WTC11 (cell line): ENCODE measurements at regions not wholly inside any gene's neighbourhood (a gene's known extent, or its start where the extent isn't known, plus 50 kb on each side); places are given as distances from the start of the nearest gene placed in this dataset.

Experiments used
- ATAC-seq: fragments of 200-7000 bp; cut with Tn5 transposase; 2 replicates; pipeline ENCODE4 v1.10.0; 2021; ENCODE audit warnings: mild to moderate bottlenecking, moderate library complexity
- CTCF ChIA-PET: fragments of 300-600 bp; sonication (Branson Sonifier 250); formaldehyde crosslinking; loops from one replicate; lab custom pipeline; 2021; ENCODE audit warnings: antibody characterized with exemption; lab: Charles Lee
- POLR2A ChIA-PET: fragments of 350-600 bp; sonication (Branson Sonifier 250); formaldehyde crosslinking; loops from one replicate; lab custom pipeline; 2021; ENCODE audit warnings: antibody characterized with exemption; lab: Charles Lee
- DNase-seq: peaks from one replicate; pipeline ENCODE4 v3.0.0; 2021; ENCODE audit warnings: low spot score
- H3K27ac Mint-ChIP-seq: 2 replicates; pipeline ENCODE4 v1.8.0; 2021; ENCODE audit warnings: mixed read lengths
- H3K27me3 Mint-ChIP-seq: 2 replicates; pipeline ENCODE4 v1.8.0; 2021; ENCODE audit warnings: low read depth, mild to moderate bottlenecking, moderate library complexity, mixed read lengths
- H3K36me3 Mint-ChIP-seq: 2 replicates; pipeline ENCODE4 v1.8.0; 2021; ENCODE audit warnings: mixed read lengths
- H3K4me1 Mint-ChIP-seq: 2 replicates; pipeline ENCODE4 v1.8.0; 2022; ENCODE audit warnings: mixed read lengths
- H3K4me3 Mint-ChIP-seq: 2 replicates; pipeline ENCODE4 v1.8.0; 2021; ENCODE audit warnings: mild to moderate bottlenecking, moderate library complexity, mixed read lengths
- H3K9me3 Mint-ChIP-seq: 2 replicates; pipeline ENCODE4 v1.8.0; 2021; ENCODE audit warnings: mixed read lengths
- AR ChIP-seq: fragments of 250-450 bp; sonication (Bioruptor Pico); IDR thresholded peaks from 2 replicates; pipeline ENCODE4 v1.9.0; 2021; ENCODE audit warnings: mild to moderate bottlenecking
- CREB1 ChIP-seq: sonication (generic); formaldehyde crosslinking; IDR thresholded peaks from 2 replicates; pipeline ENCODE4 v1.8.0; 2023; ENCODE audit warnings: mild to moderate bottlenecking, missing genetic modification reagents
- E2F1 ChIP-seq: sonication (generic); formaldehyde crosslinking; IDR thresholded peaks from 2 replicates; pipeline ENCODE4 v1.8.0; 2022; ENCODE audit warnings: mild to moderate bottlenecking, missing genetic modification reagents
- FOXJ3 ChIP-seq: sonication (generic); formaldehyde crosslinking; IDR thresholded peaks from 2 replicates; pipeline ENCODE4 v1.9.0; 2021; ENCODE audit warnings: missing genetic modification reagents, mild to moderate bottlenecking, borderline replicate concordance
- FOXK1 ChIP-seq: sonication (generic); formaldehyde crosslinking; IDR thresholded peaks from 2 replicates; pipeline ENCODE4 v1.8.0; 2022; ENCODE audit warnings: mild to moderate bottlenecking, moderate library complexity, missing genetic modification reagents
- KAT7 ChIP-seq: sonication (generic); formaldehyde crosslinking; IDR thresholded peaks from 2 replicates; pipeline ENCODE4 v1.8.1; 2023; ENCODE audit warnings: missing genetic modification reagents, mild to moderate bottlenecking, borderline replicate concordance
- NR2C2 ChIP-seq: sonication (generic); formaldehyde crosslinking; IDR thresholded peaks from 2 replicates; pipeline ENCODE4 v1.8.0; 2022; ENCODE audit warnings: mild to moderate bottlenecking, missing genetic modification reagents
- OVOL2 ChIP-seq: fragments of 250-450 bp; sonication (Bioruptor Pico); IDR thresholded peaks from 2 replicates; pipeline ENCODE4 v1.9.0; 2021; ENCODE audit warnings: mild to moderate bottlenecking, borderline replicate concordance
- SOX15 ChIP-seq: fragments of 250-450 bp; sonication (Bioruptor Pico); IDR thresholded peaks from 2 replicates; pipeline ENCODE4 v1.9.0; 2021; ENCODE audit warnings: mild to moderate bottlenecking
- SP1 ChIP-seq: sonication (generic); formaldehyde crosslinking; conservative IDR thresholded peaks from 2 replicates; pipeline ENCODE4 v1.8.1; 2022; ENCODE audit warnings: missing genetic modification reagents
- TCF7 ChIP-seq: sonication (generic); formaldehyde crosslinking; IDR thresholded peaks from 2 replicates; pipeline ENCODE4 v1.8.0; 2022; ENCODE audit warnings: mild to moderate bottlenecking, low read depth, missing genetic modification reagents, moderate library complexity
- TEAD4 ChIP-seq: sonication (generic); formaldehyde crosslinking; IDR thresholded peaks from 2 replicates; pipeline ENCODE4 v1.8.0; 2022; ENCODE audit warnings: mild to moderate bottlenecking, missing genetic modification reagents
- USF1 ChIP-seq: sonication (generic); formaldehyde crosslinking; IDR thresholded peaks from 2 replicates; pipeline ENCODE4 v1.8.0; 2022; ENCODE audit warnings: mild to moderate bottlenecking, missing genetic modification reagents
- ZNF232 ChIP-seq: sonication (generic); formaldehyde crosslinking; IDR thresholded peaks from 2 replicates; pipeline ENCODE4 v1.8.0; 2022; ENCODE audit warnings: mild to moderate bottlenecking, missing genetic modification reagents
- ZNF416 ChIP-seq: fragments of 250-450 bp; sonication (Bioruptor Pico); IDR thresholded peaks from 2 replicates; pipeline ENCODE4 v1.9.0; 2021; ENCODE audit warnings: mild to moderate bottlenecking, inconsistent platforms
- ZNF532 ChIP-seq: fragments of 250-450 bp; sonication (Bioruptor Pico); IDR thresholded peaks from 2 replicates; pipeline ENCODE4 v1.9.0; 2021; ENCODE audit warnings: mild to moderate bottlenecking, borderline replicate concordance
- TF ChIP-seq, protein P1 (sequence below): fragments of 250-450 bp; sonication (Bioruptor Pico); IDR thresholded peaks from 2 replicates; pipeline ENCODE4 v1.9.0; 2021; ENCODE audit warnings: moderate library complexity, mild to moderate bottlenecking, inconsistent platforms, borderline replicate concordance

DNA sequence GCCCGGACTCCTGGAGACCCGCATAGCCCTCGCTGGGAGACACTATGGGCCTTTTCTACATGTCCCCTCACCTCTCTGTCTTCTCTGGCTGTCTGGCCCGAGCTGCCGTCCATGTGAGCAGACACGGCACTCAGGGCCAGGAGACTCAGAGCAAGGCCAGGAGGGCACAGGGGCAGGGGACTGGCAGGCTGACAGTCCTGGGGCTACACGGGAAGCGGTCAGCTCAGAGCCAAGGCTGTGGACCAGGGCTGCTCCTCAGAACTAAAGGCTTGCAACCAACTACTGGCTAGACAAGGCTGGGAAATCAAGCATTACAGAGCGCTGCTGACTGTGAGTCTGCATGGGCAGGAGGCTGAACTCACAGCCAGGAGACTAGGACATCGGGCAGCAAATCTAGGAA is 56.1 kb upstream of the CDON start:
- peak overlapping the region; percentile 29; the same call in 1 of the 2 replicates for H3K27ac Mint-ChIP-seq
- H3K4me1 Mint-ChIP-seq, result peaks cover 14% of the 10 kb centered on the region
- H3K27me3 Mint-ChIP-seq, result no peaks in the 10 kb centered on the region
- ChIA-PET POLR2A (interaction anchor here (0.9 kb wide), 1 partner anchor 28 kb away, joined by 3 read pairs; no protein-coding TSS in a partner anchor), CTCF (interaction anchor here (1.1 kb wide), 1 partner anchor 75 kb away, joined by 6 read pairs; no protein-coding TSS in a partner anchor)
- no peaks in the 10 kb centered on the region for H3K36me3 Mint-ChIP-seq
- ATAC-seq (no peak), DNase-seq (no peak)
- H3K4me3 Mint-ChIP-seq, result no peak overlapping the region
- H3K9me3 Mint-ChIP-seq, result no peaks in the 10 kb centered on the region
- TF ChIP-seq ZNF232 (CRISPR knock-in tag) (no peak), SP1 (no peak), CREB1 (no peak), OVOL2 (no peak), SOX15 (CRISPR knock-in tag) (no peak), TCF7 (no peak), FOXK1 (CRISPR knock-in tag) (no peak), KAT7 (CRISPR knock-in tag) (no peak), ZNF532 (CRISPR knock-in tag) (no peak), ZNF416 (no peak), AR (CRISPR knock-in tag) (no peak), USF1 (CRISPR knock-in tag) (no peak), FOXJ3 (CRISPR knock-in tag) (no peak), NR2C2 (CRISPR knock-in tag) (no peak), TEAD4 (CRISPR knock-in tag) (no peak), E2F1 (CRISPR knock-in tag) (no peak)
- TF ChIP-seq, protein P1, sequence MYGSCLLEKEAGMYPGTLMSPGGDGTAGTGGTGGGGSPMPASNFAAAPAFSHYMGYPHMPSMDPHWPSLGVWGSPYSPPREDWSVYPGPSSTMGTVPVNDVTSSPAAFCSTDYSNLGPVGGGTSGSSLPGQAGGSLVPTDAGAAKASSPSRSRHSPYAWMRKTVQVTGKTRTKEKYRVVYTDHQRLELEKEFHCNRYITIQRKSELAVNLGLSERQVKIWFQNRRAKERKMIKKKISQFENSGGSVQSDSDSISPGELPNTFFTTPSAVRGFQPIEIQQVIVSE (CRISPR knock-in tag), result no peak
